IMR-90 (cell line): ENCODE measurements at regions not wholly inside any gene's neighbourhood (a gene's known extent, or its start where the extent isn't known, plus 50 kb on each side); places are given as distances from the start of the nearest gene placed in this dataset.

ENCODE experiments used
- ATAC-seq: fragments of 200-7000 bp; cut with Tn5 transposase; 2 replicates; pipeline ENCODE4 v1.9.1; 2020; ENCODE audit warnings: low read depth, mild to moderate bottlenecking, moderate library complexity
- BruUV-seq: library from RNA; stranded (reverse); fragments of 400-500 nt; replicated peaks from 2 replicates; lab custom pipeline; 2021; lab: Mats Ljungman, UMichigan
- CTCF ChIA-PET: fragments of 300-600 bp; formaldehyde crosslinking; extraction: SDS; loops from one replicate; lab custom pipeline; 2021; ENCODE audit warnings: antibody characterized with exemption; lab: Yijun Ruan, JAX
- POLR2A ChIA-PET: fragments of 300-600 bp; sonication (Branson Sonifier 250); formaldehyde crosslinking; loops from one replicate; lab custom pipeline; 2022; ENCODE audit warnings: antibody characterized with exemption; ENCODE audit not compliant: unreplicated experiment; lab: Charles Lee
- DNase-seq: peaks from one replicate; pipeline ENCODE4 v3.0.0; 2013
- H2AFZ ChIP-seq: replicated peaks from 2 replicates; pipeline ENCODE3; 2013; ENCODE audit warnings: low read length, mild to moderate bottlenecking; ENCODE audit not compliant: poor library complexity
- H2AK5ac ChIP-seq: 2 replicates; pipeline ENCODE4 v1.6.1; 2013; ENCODE audit warnings: low read depth, low read length, inconsistent platforms
- H2AK9ac ChIP-seq: replicated peaks from 2 replicates; pipeline ENCODE3; 2013; ENCODE audit warnings: mild to moderate bottlenecking, low read depth, low read length, moderate library complexity; ENCODE audit not compliant: poor library complexity
- H2BK120ac ChIP-seq: 2 replicates; pipeline ENCODE4 v1.6.1; 2013; ENCODE audit warnings: low read depth, low read length, inconsistent platforms
- H2BK15ac ChIP-seq: 3 replicates; pipeline ENCODE4 v1.6.1; 2013; ENCODE audit warnings: low read depth, low read length, inconsistent platforms
- H2BK20ac ChIP-seq: 2 replicates; pipeline ENCODE4 v1.6.1; 2013; ENCODE audit warnings: low read depth, mild to moderate bottlenecking, inconsistent platforms, low read length, moderate library complexity
- H2BK5ac ChIP-seq: 2 replicates; pipeline ENCODE4 v1.6.1; 2013; ENCODE audit warnings: mild to moderate bottlenecking, low read depth, low read length, inconsistent platforms; ENCODE audit not compliant: poor library complexity, severe bottlenecking
- H3K14ac ChIP-seq: replicated peaks from 2 replicates; pipeline ENCODE4 v1.6.1; 2013; ENCODE audit warnings: low read depth, low read length, inconsistent platforms
- H3K18ac ChIP-seq: 2 replicates; pipeline ENCODE4 v1.6.1; 2013; ENCODE audit warnings: low read depth, low read length, control low read depth
- H3K23ac ChIP-seq: 2 replicates; pipeline ENCODE4 v1.6.1; 2013; ENCODE audit warnings: low read depth, low read length, inconsistent platforms
- H3K27ac ChIP-seq: 2 replicates; pipeline ENCODE4 v1.5.1; 2013; ENCODE audit warnings: mild to moderate bottlenecking, control low read depth, low read length; ENCODE audit not compliant: insufficient read depth
- H3K27me3 ChIP-seq: 2 replicates; pipeline ENCODE4 v1.6.1; 2013; ENCODE audit warnings: low read length; ENCODE audit not compliant: control insufficient read depth, insufficient read depth
- H3K36me3 ChIP-seq: 2 replicates; pipeline ENCODE4 v1.6.1; 2013; ENCODE audit warnings: low read length, mixed read lengths; ENCODE audit not compliant: control insufficient read depth, insufficient read depth
- H3K4ac ChIP-seq: 2 replicates; pipeline ENCODE4 v1.6.1; 2013; ENCODE audit warnings: low read depth, low read length, inconsistent platforms
- H3K4me1 ChIP-seq: 2 replicates; pipeline ENCODE4 v1.6.1; 2013; ENCODE audit warnings: low read length, mixed read lengths; ENCODE audit not compliant: control insufficient read depth, insufficient read depth
- H3K4me2 ChIP-seq: 2 replicates; pipeline ENCODE4 v1.6.1; 2013; ENCODE audit warnings: low read depth, mild to moderate bottlenecking, control low read depth, low read length, moderate library complexity
- H3K4me3 ChIP-seq: 2 replicates; pipeline ENCODE4 v1.5.1; 2013; ENCODE audit warnings: low read depth, mild to moderate bottlenecking, control low read depth, low read length, moderate library complexity; ENCODE audit not compliant: insufficient read depth
- H3K56ac ChIP-seq: 2 replicates; pipeline ENCODE4 v1.6.1; 2013; ENCODE audit warnings: low read length, inconsistent platforms; ENCODE audit not compliant: insufficient read depth; ENCODE audit errors: extremely low read depth
- H3K79me1 ChIP-seq, 2 experiments: 2 replicates each; pipeline ENCODE4 v1.6.1; 2013; ENCODE audit warnings: low read length in 2 of 2, inconsistent platforms in 1 of 2, low read depth in 1 of 2
- H3K9ac ChIP-seq: 2 replicates; pipeline ENCODE4 v1.6.1; 2013; ENCODE audit warnings: low read depth, low read length, control low read depth
- H3K9me1 ChIP-seq: 2 replicates; pipeline ENCODE4 v1.6.1; 2013; ENCODE audit warnings: low read length, inconsistent platforms; ENCODE audit not compliant: insufficient read depth
- H3K9me3 ChIP-seq: 2 replicates; pipeline ENCODE4 v1.6.1; 2013; ENCODE audit warnings: low read length; ENCODE audit not compliant: control insufficient read depth, insufficient read depth
- H4K20me1 ChIP-seq: 2 replicates; pipeline ENCODE4 v1.6.1; 2013; ENCODE audit warnings: low read length, inconsistent platforms; ENCODE audit not compliant: insufficient read depth
- H4K5ac ChIP-seq: 2 replicates; pipeline ENCODE4 v1.6.1; 2013; ENCODE audit warnings: mild to moderate bottlenecking, low read depth, low read length, control low read depth
- H4K8ac ChIP-seq, 2 experiments: 2 replicates each; pipeline ENCODE4 v1.6.1; 2013; ENCODE audit warnings: low read depth in 2 of 2, low read length in 2 of 2, control low read depth in 1 of 2, inconsistent platforms in 1 of 2
- H4K91ac ChIP-seq: 2 replicates; pipeline ENCODE4 v1.6.1; 2013; ENCODE audit warnings: low read depth, low read length, inconsistent platforms; ENCODE audit not compliant: insufficient read depth
- BHLHE40 ChIP-seq: fragments of 150-350 bp; IDR thresholded peaks from 2 replicates; pipeline ENCODE4 v1.6.1; 2016; ENCODE audit warnings: mild to moderate bottlenecking, low read depth, low read length
- MXI1 ChIP-seq: IDR thresholded peaks from 2 replicates; pipeline ENCODE4 v1.6.1; 2012; ENCODE audit warnings: low read depth, mild to moderate bottlenecking, low read length, moderate library complexity, borderline replicate concordance
- dilution Hi-C: fragments of 300-500 bp; cut with HindIII; formaldehyde crosslinking; loops from one replicate; pipeline ENCODE4 v1.14.3; 2018; ENCODE audit warnings: low sequenced_read_pairs; ENCODE audit not compliant: unreplicated experiment
- in situ Hi-C: fragments of 300-500 bp; cut with MboI; formaldehyde crosslinking; loops from 3 replicates; pipeline ENCODE4 v1.14.3; 2019; ENCODE audit warnings: low sequenced_read_pairs, inconsistent platforms, mixed read lengths
- intact Hi-C: fragments of 100-400 bp; cut with micrococcal nuclease; formaldehyde crosslinking; loops from 2 replicates; pipeline ENCODE4 v1.10.0; 2022

- Histone ChIP-seq H2AFZ (no peak overlapping the region), H3K23ac (no peak overlapping the region), H3K4ac (no peak overlapping the region), H3K27me3 (no peaks in the 10 kb centered on the region; the same call in 1 of the 2 replicates), H3K9ac (no peak overlapping the region), H4K20me1 (no peaks in the 10 kb centered on the region), H3K79me1 (no peaks in the 10 kb centered on the region), H3K36me3 (no peaks in the 10 kb centered on the region), H3K4me3 (no peak overlapping the region), H2BK15ac (no peak overlapping the region), H2AK5ac (no peak overlapping the region), H3K9me1 (no peaks in the 10 kb centered on the region; the same call in 1 of the 2 replicates), H3K4me1 (no peaks in the 10 kb centered on the region), H2BK20ac (no peak overlapping the region), H3K27ac (no peak overlapping the region), H3K18ac (no peak overlapping the region), H4K5ac (no peak overlapping the region), H2BK5ac (no peak overlapping the region), H3K4me2 (no peak overlapping the region), H2BK120ac (no peak overlapping the region), H3K56ac (no peak overlapping the region), H3K14ac (no peak overlapping the region), H4K8ac (no peak overlapping the region), H3K9me3 (no peaks in the 10 kb centered on the region), H2AK9ac (no peak overlapping the region), H4K91ac (no peak overlapping the region)
- no TSS peak for BruUV-seq
- intact Hi-C loops (no loop called here), dilution Hi-C loops (no loop called here), in situ Hi-C loops (no loop called here)
- ATAC-seq (no peak), DNase-seq (no peak)
- ChIA-PET POLR2A (interaction anchor here (0.7 kb wide), 1 partner anchor 1153 kb away, joined by 7 read pairs; no protein-coding TSS in a partner anchor), CTCF (no interaction called here)
- no peak for TF ChIP-seq MXI1
- TF ChIP-seq BHLHE40, result no peak
These were observed 485.5 kb downstream of the TMEM135 start for GRCh38 chr11:87523276-87523675.
